K562 (cell line): ENCODE measurements at regions not wholly inside any gene's neighbourhood (a gene's known extent, or its start where the extent isn't known, plus 50 kb on each side); places are given as distances from the start of the nearest gene placed in this dataset.

Source experiments
- ATAC-seq: fragments of 200-7000 bp; cut with Tn5 transposase; 3 replicates; pipeline ENCODE4 v1.9.1; 2020; ENCODE audit warnings: moderate library complexity
- BruUV-seq: library from RNA; stranded (reverse); fragments of 400-500 nt; replicated peaks from 2 replicates; lab custom pipeline; 2021; lab: Mats Ljungman, UMichigan
- CTCF ChIA-PET: fragments of 300-600 bp; formaldehyde crosslinking; extraction: SDS; loops from one replicate; lab custom pipeline; 2021; ENCODE audit warnings: low intra/inter-chr PET ratio; lab: Yijun Ruan, JAX
- POLR2A ChIA-PET: fragments of 300-600, 350-650 bp; sonication (Branson Sonifier 250); formaldehyde crosslinking; extraction: SDS; loops from one replicate; lab custom pipeline; 2021; ENCODE audit warnings: antibody characterized with exemption, inconsistent platforms; lab: Yijun Ruan, JAX
- DNase-seq, 4 experiments: peaks; one replicate each; pipeline versions ENCODE4 v3.0.0 to v3.0.0-alpha.2; 2011 to 2018; ENCODE audit warnings: low spot score in 3 of 4, mixed read lengths in 3 of 4; ENCODE audit errors: extremely low read depth in 1 of 4
- FAIRE-seq: peaks from 2 replicates; lab custom pipeline; 2011; peaks lifted over from hg19 to GRCh38; lab: Jason Lieb, UNC
- H2AFZ ChIP-seq: 2 replicates; pipeline ENCODE4 v1.6.0; 2011; ENCODE audit warnings: low read depth, low read length, control low read depth, inconsistent platforms
- H3K27ac ChIP-seq: fragments of 200-600 bp; 3 replicates; pipeline ENCODE4 v1.8.0; 2011; ENCODE audit warnings: low read depth, mild to moderate bottlenecking, control low read depth, inconsistent platforms, low read length, moderate library complexity, mixed read lengths; ENCODE audit errors: extremely low read depth
- H3K27me3 ChIP-seq, 2 experiments: fragments of 300-600 bp in 1 of 2; 2 replicates in 1 of 2; 3 replicates in 1 of 2; pipeline versions ENCODE4 v1.6.0 to v1.8.0; 2011; ENCODE audit warnings: inconsistent platforms in 2 of 2, low read length in 2 of 2, mild to moderate bottlenecking in 1 of 2, mixed read lengths in 1 of 2, moderate library complexity in 1 of 2; ENCODE audit not compliant: control insufficient read depth in 2 of 2, insufficient read depth in 2 of 2
- H3K36me3 ChIP-seq: fragments of 300-600 bp; 3 replicates; pipeline ENCODE4 v1.8.0; 2011; ENCODE audit warnings: mild to moderate bottlenecking, low read length, inconsistent platforms; ENCODE audit not compliant: control insufficient read depth, insufficient read depth
- H3K4me1 ChIP-seq, 2 experiments: fragments of 200-600 bp in 1 of 2; replicated peaks in 1 of 2; 2 replicates in 1 of 2; 3 replicates in 1 of 2; pipeline versions ENCODE4 v1.5.1 to v1.8.0; 2011; ENCODE audit warnings: inconsistent platforms in 2 of 2, low read length in 2 of 2, mild to moderate bottlenecking in 1 of 2, mixed read lengths in 1 of 2, moderate library complexity in 1 of 2; ENCODE audit not compliant: control insufficient read depth in 2 of 2, insufficient read depth in 2 of 2
- H3K4me2 ChIP-seq: 2 replicates; pipeline ENCODE4 v1.6.1; 2011; ENCODE audit warnings: low read length, control low read depth, inconsistent platforms, mixed read lengths; ENCODE audit not compliant: insufficient read depth
- H3K4me3 ChIP-seq: fragments of 200-600 bp; sonication (generic), shearing (Covaris generic); 2 replicates; pipeline ENCODE4 v1.5.1; 2016; ENCODE audit warnings: control low read depth, inconsistent platforms
- H3K79me2 ChIP-seq: fragments of 200-600 bp; 3 replicates; pipeline ENCODE4 v1.8.0; 2011; ENCODE audit warnings: low read length, inconsistent platforms; ENCODE audit not compliant: control insufficient read depth, insufficient read depth
- H3K9ac ChIP-seq, 2 experiments: 2 replicates each; pipeline versions ENCODE4 v1.6.0 to v1.6.1; 2011; ENCODE audit warnings: low read depth in 2 of 2, low read length in 2 of 2, control low read depth in 1 of 2, inconsistent platforms in 1 of 2, mild to moderate bottlenecking in 1 of 2, mixed read lengths in 1 of 2; ENCODE audit not compliant: insufficient read depth in 1 of 2
- H3K9me1 ChIP-seq: one replicate; pipeline ENCODE4 v1.6.0; 2011; ENCODE audit warnings: inconsistent platforms, mild to moderate bottlenecking, low read length, moderate library complexity; ENCODE audit not compliant: control insufficient read depth, insufficient read depth
- H3K9me3 ChIP-seq: replicated peaks from 2 replicates; pipeline ENCODE4 v1.5.1; 2011; ENCODE audit warnings: low read depth, low read length, inconsistent platforms; ENCODE audit not compliant: control insufficient read depth, insufficient read depth
- H4K20me1 ChIP-seq: replicated peaks from 2 replicates; pipeline ENCODE4 v1.6.1; 2011; ENCODE audit warnings: low read length, inconsistent platforms, mixed read lengths; ENCODE audit not compliant: control insufficient read depth, insufficient read depth
- ADNP ChIP-seq: fragments of 200-800 bp; sonication (Bioruptor generic); IDR thresholded peaks from 2 replicates; pipeline ENCODE4 v1.6.1; 2016; ENCODE audit warnings: missing genetic modification characterization, missing compliant biosample characterization
- ATF3 ChIP-seq, 2 experiments: fragments of 450-650 bp in 1 of 2; sonication (generic) in 1 of 2; formaldehyde crosslinking in 1 of 2; IDR thresholded peaks in 1 of 2; conservative IDR thresholded peaks in 1 of 2; 2 replicates each; pipeline versions ENCODE4 v1.6.1 to v1.8.1; 2016 to 2023; ENCODE audit warnings: mild to moderate bottlenecking in 2 of 2, moderate library complexity in 2 of 2, inconsistent platforms in 1 of 2, missing genetic modification reagents in 1 of 2
- CGGBP1 ChIP-seq: fragments of 250-450 bp; sonication (Bioruptor Pico); IDR thresholded peaks from 2 replicates; pipeline ENCODE4 v1.9.0; 2021; ENCODE audit warnings: mild to moderate bottlenecking
- E2F6 ChIP-seq, 2 experiments: IDR thresholded peaks; 2 replicates each; pipeline ENCODE4 v1.6.1; 2011; ENCODE audit warnings: borderline replicate concordance in 1 of 2, control low read depth in 1 of 2, low read depth in 1 of 2, low read length in 1 of 2, mild to moderate bottlenecking in 1 of 2, mixed read lengths in 1 of 2, moderate library complexity in 1 of 2; ENCODE audit not compliant: insufficient read depth in 1 of 2, insufficient read length in 1 of 2, poor library complexity in 1 of 2, severe bottlenecking in 1 of 2; ENCODE audit errors: extremely low read depth in 1 of 2
- ETV6 ChIP-seq, 3 experiments: fragments of 150-350 bp in 1 of 3; sonication (generic) in 1 of 3; formaldehyde crosslinking in 1 of 3; IDR thresholded peaks; 2 replicates each; pipeline versions ENCODE4 v1.6.1 to v1.8.0; 2014 to 2022; ENCODE audit warnings: borderline replicate concordance in 2 of 3, low read depth in 2 of 3, antibody characterized with exemption in 1 of 3, low read length in 1 of 3, mild to moderate bottlenecking in 1 of 3, missing genetic modification reagents in 1 of 3
- HNRNPL ChIP-seq: fragments of 200-400 bp; formaldehyde crosslinking; IDR thresholded peaks from 2 replicates; pipeline ENCODE4 v1.6.1; 2017; ENCODE audit warnings: low read depth, mild to moderate bottlenecking, low read length
- RBM22 ChIP-seq: fragments of 200-400 bp; formaldehyde crosslinking; IDR thresholded peaks from 2 replicates; pipeline ENCODE4 v1.6.1; 2018; ENCODE audit warnings: low read length, low read depth; ENCODE audit not compliant: poor library complexity, severe bottlenecking
- ZNF436 ChIP-seq: fragments of 250-450, 450-650 bp; sonication (Bioruptor Pico); formaldehyde crosslinking; IDR thresholded peaks from 2 replicates; pipeline ENCODE4 v1.7.0; 2020; ENCODE audit warnings: mild to moderate bottlenecking
- WGBS: fragments of 100-300 bp; shearing (Covaris generic); methylation state at CpG from one replicate; pipeline ENCODE4 v1.1.6; 2016; ENCODE audit warnings: low coverage, mixed read lengths; ENCODE audit not compliant: insufficient coverage; ENCODE audit errors: missing lambda C conversion rate; 5-methylcytosine and 5-hydroxymethylcytosine counted together
- in situ Hi-C: fragments of 300-500 bp; cut with MboI; formaldehyde crosslinking; loops from 4 replicates; pipeline ENCODE4 v1.15.0; 2018; ENCODE audit warnings: inconsistent platforms, mixed read lengths
- intact Hi-C: fragments of 100-400 bp; cut with micrococcal nuclease; formaldehyde crosslinking; loops from 2 replicates; pipeline ENCODE4 v1.14.2; 2022

GRCh38 chr17:6005939-6006338 is 64.2 kb upstream of the WSCD1 start:
- H3K4me3 ChIP-seq = no peak overlapping the region
- DNase-seq (no peak), ATAC-seq (no peak), FAIRE-seq (no peak)
- peaks cover 0 to 14% of the 10 kb centered on the region in 2 experiments; a peak in 1 of 5 replicates for H3K27me3 ChIP-seq
- no peak for TF ChIP-seq ETV6 (IDR thresholded peaks at IDR 0.05; ENCODE audit: borderline replicate concordance in 1 of 2, low read depth in 2 of 2, low read length in 1 of 2)
- TF ChIP-seq ETV6 (CRISPR knock-in tag; IDR thresholded peaks at IDR 0.05; ENCODE audit: borderline replicate concordance) = no peak
- TF ChIP-seq HNRNPL = no peak
- no peak for TF ChIP-seq ATF3 (IDR thresholded peaks at IDR 0.05)
- no peak for TF ChIP-seq ATF3 (CRISPR knock-in tag; conservative IDR thresholded peaks at IDR 0.05)
- no peak for TF ChIP-seq RBM22
- no peak for TF ChIP-seq ZNF436 (CRISPR knock-in tag)
- TF ChIP-seq E2F6 (IDR thresholded peaks at IDR 0.05; ENCODE audit: borderline replicate concordance in 1 of 2, extremely low read depth in 1 of 2, insufficient read depth in 1 of 2, insufficient read length in 1 of 2, low read depth in 1 of 2, low read length in 1 of 2, poor library complexity in 1 of 2, severe bottlenecking in 1 of 2) = no peak
- TF ChIP-seq CGGBP1 (CRISPR knock-in tag) = no peak
- TF ChIP-seq ADNP = no peak
- no peaks in the 10 kb centered on the region for H3K9me3 ChIP-seq
- CTCF ChIA-PET = no interaction called here
- H3K9ac ChIP-seq = no peak overlapping the region
- in situ Hi-C loops = no loop called here
- intact Hi-C loops = no loop called here
- no peak overlapping the region for H3K27ac ChIP-seq
- H3K79me2 ChIP-seq = no peaks in the 10 kb centered on the region
- no peaks in the 10 kb centered on the region for H3K4me1 ChIP-seq
- no peaks in the 10 kb centered on the region for H4K20me1 ChIP-seq
- H3K36me3 ChIP-seq = no peaks in the 10 kb centered on the region
- WGBS = 0% methylated on average over 6 of the region's 6 CpGs
- no peak overlapping the region for H3K4me2 ChIP-seq
- no peak overlapping the region for H2AFZ ChIP-seq
- POLR2A ChIA-PET = no interaction called here
- no peaks in the 10 kb centered on the region for H3K9me1 ChIP-seq
- no TSS peak for BruUV-seq
